Epithelial cell of esophagus (primary cell): ENCODE measurements at regions not wholly inside any gene's neighbourhood (a gene's known extent, or its start where the extent isn't known, plus 50 kb on each side); places are given as distances from the start of the nearest gene placed in this dataset.
"Not testable (repeated sequence)": the region's sequence is repeated elsewhere in the genome, so short reads cannot be mapped to it uniquely, and the experiment has no call there.

Experiments used
- DNase-seq: peaks from one replicate; pipeline ENCODE4 v3.0.0; 2010; ENCODE audit warnings: low read depth
- H3K4me3 ChIP-seq: 2 replicates; pipeline ENCODE4 v1.5.1; 2011; ENCODE audit warnings: mild to moderate bottlenecking, low read length, control low read depth
- TF ChIP-seq, protein P1 (sequence below): IDR thresholded peaks from 2 replicates; pipeline ENCODE4 v1.5.1; 2011; ENCODE audit warnings: low read depth, mild to moderate bottlenecking, low read length, control low read depth, inconsistent platforms; ENCODE audit not compliant: insufficient read depth; ENCODE audit errors: missing control alignments

DNA sequence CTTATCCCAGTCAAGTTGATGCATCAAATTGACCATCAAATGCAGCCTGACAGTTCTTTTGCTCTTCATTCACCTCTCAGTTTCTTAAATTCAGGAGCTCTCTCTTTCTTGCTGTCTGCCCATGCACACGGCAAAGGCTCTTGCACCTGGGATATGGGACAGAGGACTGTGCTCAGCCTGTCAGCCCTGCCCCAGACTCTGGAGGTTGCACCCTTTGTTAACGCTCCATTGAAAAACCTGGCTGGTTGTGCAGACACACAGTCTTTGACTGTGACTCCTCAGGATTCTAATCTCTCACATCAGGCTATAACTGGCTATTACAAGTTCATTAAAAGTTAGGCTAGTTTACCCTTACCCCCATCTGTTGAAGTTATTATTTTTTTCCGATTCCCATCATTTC lies 1032.5 kb downstream of the SOCS6 start:
- no peak for DNase-seq
- TF ChIP-seq, protein P1, sequence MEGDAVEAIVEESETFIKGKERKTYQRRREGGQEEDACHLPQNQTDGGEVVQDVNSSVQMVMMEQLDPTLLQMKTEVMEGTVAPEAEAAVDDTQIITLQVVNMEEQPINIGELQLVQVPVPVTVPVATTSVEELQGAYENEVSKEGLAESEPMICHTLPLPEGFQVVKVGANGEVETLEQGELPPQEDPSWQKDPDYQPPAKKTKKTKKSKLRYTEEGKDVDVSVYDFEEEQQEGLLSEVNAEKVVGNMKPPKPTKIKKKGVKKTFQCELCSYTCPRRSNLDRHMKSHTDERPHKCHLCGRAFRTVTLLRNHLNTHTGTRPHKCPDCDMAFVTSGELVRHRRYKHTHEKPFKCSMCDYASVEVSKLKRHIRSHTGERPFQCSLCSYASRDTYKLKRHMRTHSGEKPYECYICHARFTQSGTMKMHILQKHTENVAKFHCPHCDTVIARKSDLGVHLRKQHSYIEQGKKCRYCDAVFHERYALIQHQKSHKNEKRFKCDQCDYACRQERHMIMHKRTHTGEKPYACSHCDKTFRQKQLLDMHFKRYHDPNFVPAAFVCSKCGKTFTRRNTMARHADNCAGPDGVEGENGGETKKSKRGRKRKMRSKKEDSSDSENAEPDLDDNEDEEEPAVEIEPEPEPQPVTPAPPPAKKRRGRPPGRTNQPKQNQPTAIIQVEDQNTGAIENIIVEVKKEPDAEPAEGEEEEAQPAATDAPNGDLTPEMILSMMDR: no peak
- no peak overlapping the region for H3K4me3 ChIP-seq

DNA sequence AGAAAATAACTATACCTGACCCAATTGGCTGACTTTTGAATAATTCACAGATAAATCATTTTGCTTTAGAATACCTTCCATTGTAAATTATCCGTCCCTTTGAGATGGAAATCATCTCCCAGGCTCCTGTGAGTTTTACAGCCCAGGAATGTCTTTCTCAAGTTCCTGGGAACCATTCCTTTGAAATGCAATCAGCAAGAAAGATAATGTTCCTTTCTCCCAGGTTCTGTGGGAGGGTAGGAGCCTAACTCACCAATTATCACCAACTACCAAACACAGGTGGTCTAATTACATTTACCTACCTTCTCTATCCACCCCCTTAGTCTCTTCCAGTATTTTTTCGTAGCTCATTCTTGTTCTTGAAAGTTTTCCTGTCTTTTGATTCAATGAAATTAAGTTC lies 1016.0 kb downstream of the SOCS6 start:
- TF ChIP-seq, protein P1: no peak
- no peak for DNase-seq
- no peak overlapping the region for H3K4me3 ChIP-seq

DNA sequence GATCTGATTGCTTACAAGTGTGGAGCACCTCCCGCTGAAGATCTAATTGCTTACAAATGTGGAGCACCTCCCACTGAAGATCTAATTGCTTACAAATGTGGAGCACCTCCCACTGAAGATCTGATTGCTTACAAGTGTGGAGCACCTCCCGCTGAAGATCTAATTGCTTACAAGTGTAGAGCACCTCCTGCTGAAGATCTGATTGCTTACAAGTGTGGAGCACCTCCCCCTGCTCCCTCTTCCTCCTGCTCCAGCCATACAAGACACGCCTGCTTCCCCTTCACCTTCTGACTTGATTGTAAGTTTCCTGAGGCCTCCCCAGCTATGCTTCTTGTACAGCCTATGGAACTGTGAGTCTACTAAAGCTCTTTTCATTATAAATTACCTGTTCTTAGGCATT lies 1014.9 kb downstream of the SOCS6 start:
- DNase-seq, H3K4me3 ChIP-seq: not testable (repeated sequence)

DNA sequence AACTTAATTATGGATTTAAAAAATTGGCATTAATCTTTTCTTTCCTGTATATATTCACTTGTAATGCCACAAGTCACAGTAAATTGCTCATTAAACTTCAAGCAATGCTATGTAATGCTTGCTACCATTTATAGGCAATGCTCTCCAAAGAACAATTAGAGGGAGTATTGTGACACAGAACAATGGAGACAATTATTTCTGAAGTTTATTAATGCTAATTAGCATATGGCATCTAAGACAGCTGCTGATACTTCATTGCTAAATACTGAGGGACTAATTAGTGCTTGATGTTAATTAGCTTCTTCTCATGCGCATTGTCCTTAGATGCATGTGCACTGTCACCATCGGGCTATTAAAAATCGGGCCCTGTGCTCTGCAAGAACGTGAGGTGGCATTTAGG lies 1012.8 kb downstream of the SOCS6 start:
- DNase-seq: no peak
- TF ChIP-seq, protein P1: no peak
- no peak overlapping the region for H3K4me3 ChIP-seq

DNA sequence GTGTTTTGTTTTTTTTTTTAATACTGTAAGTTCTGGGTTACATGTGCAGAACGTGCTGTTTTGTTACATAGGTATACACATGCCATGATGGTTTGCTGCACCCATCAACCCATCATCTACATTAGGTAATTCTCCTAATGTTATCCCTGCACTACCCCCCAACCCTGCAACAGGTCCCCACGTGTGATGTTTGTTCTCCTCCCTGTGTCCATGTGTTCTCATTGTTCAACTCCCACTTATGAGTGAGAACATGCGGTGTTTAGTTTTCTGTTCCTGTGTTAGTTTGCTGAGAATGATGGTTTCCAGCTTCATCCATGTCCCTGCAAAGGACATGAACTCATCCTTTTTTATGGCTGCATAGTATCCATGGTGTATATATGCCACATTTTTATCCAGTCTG lies 1005.4 kb downstream of the SOCS6 start:
- not testable (repeated sequence) for H3K4me3 ChIP-seq, DNase-seq

DNA sequence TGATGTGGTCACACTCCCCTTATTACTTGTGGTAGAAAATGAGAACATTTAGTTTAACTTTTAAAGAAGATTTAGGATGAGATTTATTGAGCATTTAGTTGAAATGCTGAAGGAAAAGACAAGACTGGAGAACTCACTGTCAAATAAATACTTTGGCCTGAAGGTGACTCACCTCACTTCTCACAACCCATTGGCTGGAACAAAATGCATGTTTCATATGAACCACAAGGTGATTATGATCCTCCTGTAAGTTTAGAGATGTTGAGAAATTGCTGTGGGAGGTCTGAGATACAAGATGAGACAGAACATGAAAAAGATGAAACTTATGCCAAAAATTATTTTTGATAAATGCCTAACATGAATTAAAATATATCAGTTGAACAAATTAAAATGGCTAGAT lies 1004.5 kb downstream of the SOCS6 start:
- H3K4me3 ChIP-seq: no peak overlapping the region
- TF ChIP-seq, protein P1: no peak
- DNase-seq: no peak

DNA sequence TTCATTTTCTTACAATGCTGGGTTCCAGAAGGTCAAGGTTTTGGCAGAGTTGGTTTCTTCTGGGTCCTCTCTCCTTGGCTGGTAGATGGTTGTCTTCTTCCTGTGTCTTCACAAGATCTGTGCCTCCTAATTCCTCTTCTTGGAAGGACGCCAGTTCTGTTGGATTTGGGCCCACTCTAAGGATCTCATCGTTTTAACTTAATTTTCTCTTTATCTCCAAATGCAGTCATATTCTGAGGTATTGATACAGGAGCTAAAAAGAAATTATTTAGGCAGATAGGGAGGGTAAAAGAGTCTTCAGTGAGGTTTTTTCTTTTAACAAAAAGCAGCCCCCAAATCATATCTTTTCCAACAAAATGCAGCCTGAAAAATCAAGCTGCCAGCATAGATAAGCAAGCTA lies 998.4 kb downstream of the SOCS6 start:
- TF ChIP-seq, protein P1: no peak

DNA sequence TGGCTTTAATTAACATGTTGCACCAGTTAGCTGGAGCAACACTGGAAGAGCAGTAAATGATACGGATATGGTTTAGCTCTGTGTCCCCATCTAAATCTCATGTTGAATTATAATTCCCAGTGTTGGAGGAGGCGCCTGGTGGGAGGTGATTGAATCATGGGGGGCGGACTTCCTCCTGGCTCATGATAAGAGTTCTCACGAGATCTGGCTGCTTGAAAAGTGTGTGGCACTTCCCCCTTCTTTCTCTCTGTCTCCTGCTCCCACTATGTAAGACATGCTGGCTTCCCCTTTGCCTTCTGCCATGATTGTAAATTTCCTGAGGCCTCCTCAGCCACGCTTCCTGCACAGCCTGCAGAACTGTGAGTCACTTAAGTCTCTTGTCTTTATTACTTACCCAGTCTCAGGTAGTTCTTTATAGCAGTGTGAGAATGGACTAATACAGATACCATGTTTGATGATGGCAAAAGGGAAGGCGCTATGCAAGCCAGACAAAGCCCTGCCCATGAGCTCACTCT lies 963.6 kb downstream of the SOCS6 start:
- TF ChIP-seq, protein P1: no peak
- no peak for DNase-seq
- no peak overlapping the region for H3K4me3 ChIP-seq

More for the DNA sequence above, 998.4 kb downstream of the SOCS6 start:
- no peak for DNase-seq
- no peak overlapping the region for H3K4me3 ChIP-seq
